Inferior parietal cortex (tissue), 1 donor: ENCODE measurements at regions not wholly inside any gene's neighbourhood (a gene's known extent, or its start where the extent isn't known, plus 50 kb on each side); places are given as distances from the start of the nearest gene placed in this dataset.

Source experiments
- DNase-seq: peaks from one replicate; pipeline ENCODE4 v3.0.0-alpha.2; 2016; ENCODE audit errors: extremely low spot score

DNA sequence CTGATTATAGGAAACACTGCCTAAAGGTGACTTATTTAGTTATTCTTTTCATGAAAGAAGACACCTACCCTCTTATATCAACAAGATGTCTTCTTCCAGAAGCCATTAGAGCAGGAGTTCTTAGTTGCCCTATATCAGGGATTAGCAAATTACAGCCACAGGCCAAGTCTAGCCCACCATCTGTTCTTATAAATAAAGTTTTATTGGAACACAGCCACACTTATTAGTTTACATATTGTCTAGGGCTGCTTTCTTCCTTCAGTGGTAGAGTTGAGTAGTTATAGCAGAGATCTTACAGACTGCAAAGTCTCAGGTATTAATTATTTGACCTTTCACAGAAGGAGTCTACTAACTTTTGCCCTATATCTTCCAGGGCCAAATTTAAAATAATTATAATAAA is 157.2 kb upstream of the NOCT start:
- DNase-seq = no peak

DNA sequence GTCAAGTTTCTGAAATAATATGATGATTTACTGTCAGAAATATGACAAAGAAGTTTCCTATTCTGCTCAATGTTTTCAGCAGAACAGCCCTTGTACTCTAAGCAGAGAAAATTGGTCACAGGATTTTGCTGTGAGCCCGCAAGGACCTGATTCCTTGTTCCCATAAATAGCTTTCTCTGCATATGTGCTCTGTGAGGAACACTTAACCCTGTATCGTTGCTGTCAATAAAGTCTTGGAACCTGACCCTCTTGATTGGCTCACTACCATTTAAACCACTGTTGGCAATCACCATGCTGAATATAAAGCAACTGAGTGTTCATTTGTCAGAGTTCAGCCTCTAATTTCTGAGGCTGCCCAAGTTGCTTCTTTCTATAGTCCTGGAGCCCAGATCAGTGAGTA is 158.2 kb upstream of the NOCT start:
- no peak for DNase-seq

DNA sequence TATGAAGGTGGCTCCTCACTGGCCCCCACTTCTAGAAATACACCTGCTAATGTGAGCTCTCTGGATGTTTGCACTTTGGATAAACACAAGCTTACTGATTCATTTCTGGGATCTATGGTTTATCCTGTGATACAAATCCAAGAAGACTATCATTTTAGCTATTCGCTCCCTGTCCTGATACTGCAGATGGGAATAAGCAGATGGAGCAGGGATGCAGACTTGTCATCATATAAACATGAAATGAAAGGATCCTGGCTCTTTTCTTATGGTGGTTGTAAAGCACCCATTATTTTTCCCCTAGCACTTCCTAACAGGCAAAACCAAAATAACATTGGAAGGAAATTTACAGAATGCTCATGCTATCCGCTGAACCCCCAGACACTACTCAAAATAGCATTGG is 162.9 kb upstream of the NOCT start:
- no peak for DNase-seq

DNA sequence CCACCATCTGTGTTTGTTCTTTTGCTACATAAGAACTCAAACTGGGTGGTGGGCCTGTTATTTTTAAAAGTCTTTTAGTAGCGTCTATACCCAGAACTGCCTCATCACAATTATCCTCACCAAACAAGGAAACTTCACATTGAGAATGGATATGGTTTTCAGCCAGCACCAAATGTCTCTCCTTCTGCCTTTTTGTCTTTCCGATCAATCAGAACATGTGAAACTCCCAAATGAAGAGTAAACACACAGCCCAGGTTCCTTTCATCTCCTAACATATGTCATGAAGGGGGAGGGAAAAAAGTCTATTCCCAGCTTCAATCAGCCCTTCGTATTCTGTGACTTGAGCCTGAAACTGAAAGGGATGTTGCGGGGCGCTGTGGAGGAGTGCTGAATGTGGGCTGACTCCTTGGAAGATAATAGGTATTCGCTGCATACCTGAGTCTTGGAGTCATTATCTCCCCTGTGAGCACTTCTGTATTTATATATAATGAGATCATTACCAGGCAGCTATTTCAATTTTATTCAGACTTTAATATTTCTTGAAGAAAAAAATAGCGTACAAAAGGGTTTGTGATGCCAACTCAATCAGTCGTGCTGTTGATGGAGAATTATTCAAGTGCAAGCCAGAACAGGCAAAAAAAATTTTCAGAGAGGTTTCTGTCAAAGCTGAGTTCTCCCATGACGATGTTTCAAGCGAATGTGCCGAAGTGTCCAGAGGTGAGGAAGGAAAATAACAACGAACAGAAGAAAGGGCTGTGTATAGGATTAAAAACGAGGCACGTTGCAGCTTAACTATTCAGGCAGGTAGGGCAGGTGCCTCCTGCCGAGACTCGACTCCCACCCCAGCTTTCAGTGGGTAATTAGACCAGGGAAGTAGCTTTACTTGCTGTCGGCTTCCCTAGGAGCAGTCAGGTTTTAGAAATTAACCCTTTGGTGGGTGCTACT is 163.9 kb upstream of the NOCT start:
- no peak for DNase-seq

DNA sequence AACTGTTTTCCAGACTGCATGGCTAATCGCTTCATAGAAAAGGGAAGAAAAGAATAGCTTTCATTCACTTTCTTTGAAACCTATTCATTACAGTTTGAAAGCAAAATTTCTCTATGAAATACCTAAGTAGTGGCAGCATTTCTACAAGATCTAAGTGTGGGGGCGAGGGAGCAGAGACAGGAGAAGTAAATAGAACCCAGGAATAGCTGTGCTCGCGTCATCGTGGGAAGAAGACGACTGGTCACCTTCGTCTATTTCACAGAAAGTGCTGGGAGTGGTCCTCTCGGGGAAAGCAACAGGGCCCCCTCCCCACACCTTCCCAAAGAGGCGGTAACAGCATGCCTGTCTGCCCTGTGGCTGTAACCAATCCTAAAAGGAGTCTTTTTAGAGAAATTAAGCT is 169.9 kb upstream of the NOCT start:
- DNase-seq = no peak

DNA sequence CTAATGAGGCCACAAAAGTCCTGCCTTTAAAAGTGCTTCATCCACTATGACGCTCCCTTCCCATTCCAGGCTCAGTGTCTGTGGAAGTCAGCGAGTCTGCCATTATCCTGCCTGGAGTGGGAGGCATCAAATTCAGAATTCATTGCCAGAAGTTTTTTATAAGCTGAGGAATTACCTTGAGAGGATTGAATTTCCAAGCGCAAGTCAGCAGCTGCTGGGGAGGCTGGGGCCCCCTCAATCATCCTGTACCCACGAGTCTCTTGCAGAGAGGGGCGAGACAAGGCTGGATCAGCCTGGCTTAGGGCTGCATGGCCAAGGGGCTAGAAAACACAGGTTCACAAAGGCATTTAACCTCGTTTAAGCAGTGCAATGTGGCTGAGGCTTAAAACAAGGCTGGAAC is 170.5 kb upstream of the NOCT start:
- DNase-seq = no peak

DNA sequence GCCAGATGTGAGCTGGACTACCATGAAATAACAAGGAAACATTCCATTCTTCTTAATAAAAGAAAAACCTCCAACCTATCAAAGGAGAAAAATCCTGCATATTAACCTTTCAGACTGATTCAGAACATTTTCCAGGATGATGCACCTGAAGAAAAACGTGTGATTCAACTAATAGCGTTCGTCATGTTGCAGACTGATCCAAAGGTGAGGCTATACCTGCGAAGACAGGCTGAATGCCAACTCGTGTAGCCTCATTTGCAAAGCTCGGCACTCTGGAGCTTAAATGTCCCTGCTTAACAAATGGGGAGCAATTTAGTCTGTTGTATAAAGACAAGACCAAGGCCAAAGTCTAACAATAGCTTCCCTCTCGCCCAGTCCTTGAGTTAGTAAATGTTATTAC is 172.0 kb upstream of the NOCT start:
- DNase-seq = no peak

DNA sequence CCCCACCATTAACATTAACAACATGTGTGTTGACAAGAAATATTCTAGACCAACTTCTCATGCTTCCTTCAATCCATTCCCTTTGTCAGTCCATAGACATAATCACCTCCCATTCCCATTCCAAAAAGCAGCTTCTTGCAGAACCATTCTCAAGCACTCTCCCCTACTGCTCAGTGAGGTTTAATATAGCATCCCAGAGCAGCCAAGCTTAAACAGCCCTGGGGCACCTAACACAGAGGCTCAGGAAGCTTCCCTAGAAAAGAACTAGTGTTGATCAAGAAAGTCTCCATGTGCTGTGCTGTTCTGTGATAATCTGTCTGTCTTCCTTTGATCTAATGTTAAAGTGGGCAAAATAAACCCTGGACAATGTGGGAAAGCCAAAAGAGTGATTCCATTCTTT is 174.2 kb upstream of the NOCT start:
- DNase-seq = no peak

DNA sequence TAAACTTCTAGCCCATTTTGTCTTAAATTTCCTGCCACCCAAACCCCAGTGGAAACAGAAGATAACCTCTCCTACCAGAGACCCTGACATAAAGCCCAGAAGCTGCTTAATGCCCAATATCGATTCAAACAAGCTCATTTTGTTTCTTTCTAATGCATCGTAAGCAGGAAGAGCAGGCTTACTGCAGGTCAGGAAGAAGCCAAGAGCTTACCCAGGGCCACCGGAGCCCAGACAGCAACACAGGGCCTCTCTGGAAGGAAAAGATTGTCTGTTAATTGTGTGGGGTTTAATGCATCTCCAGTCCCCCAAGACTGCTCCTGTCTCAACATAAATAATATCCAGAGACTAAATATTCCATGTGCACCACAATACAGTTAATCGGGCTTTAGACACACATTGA is 177.3 kb upstream of the NOCT start:
- no peak for DNase-seq

DNA sequence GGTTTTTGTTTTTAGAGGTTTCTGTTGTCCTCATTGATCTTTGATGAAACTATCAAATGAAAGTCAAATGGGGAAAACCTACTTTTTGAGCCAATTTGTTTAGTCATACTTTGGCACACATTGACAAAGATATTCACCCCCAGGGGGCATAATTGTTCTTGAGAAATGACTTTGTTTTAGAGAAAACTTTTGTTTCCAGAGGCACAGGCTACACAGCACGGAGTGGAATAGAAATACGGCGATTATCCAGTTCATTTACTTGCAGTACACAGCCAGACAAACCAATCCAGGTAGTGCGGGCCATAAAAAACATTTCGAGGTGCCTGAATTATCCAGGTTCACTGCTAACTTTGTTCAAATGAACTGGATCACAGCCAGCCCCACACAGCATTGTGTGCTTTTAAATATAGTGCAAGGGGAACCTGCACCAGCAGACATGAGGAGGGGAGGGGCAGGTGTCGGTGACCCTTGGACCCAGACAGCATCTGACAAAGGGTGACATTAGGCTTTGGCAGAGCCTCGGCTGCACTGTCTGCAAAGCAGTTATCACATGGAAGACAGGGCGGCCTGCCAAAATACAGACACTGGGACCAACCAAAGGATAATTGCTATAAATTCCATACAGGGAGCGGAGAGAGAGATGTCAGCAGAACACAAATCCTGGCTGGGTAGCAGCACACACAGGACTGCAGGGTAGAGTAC is 179.6 kb upstream of the NOCT start:
- no peak for DNase-seq

DNA sequence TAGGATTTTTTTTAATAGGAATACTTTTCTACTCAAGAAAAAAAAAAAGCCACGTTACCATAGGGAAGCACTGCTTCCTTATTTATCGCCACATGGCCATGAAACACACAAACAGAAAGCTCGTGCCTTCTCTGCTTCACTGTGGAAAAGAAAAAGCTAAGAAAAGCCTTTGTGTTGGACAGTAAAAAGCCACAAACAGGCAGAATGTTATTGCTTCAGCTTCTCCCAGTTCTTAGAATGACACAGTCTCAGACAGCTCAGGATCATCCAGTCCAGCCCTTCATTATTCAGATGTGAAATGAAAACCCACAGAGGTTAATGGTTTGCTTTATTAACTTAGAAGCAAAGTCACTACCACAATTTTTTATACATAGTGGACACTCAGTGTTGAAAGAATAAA is 181.6 kb upstream of the NOCT start:
- no peak for DNase-seq

DNA sequence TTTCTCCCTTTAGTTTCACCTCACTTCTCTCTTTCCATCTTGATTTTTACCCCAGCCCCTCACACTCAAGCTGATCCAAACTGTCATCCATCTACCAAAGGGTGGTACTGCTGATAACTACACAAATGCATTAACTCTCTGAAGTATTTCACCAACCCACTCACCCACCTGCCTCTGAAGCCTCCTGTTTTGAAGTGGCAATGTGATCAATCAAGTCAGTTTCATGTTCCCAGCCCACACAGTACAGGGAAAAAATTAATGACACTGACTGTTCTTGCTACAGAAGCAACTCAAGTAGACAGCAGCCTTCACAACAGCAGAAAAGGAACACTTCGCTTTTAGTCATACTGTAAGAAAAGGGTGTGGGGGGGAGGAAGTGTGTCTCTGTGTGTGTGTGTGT is 183.0 kb upstream of the NOCT start:
- DNase-seq = no peak

DNA sequence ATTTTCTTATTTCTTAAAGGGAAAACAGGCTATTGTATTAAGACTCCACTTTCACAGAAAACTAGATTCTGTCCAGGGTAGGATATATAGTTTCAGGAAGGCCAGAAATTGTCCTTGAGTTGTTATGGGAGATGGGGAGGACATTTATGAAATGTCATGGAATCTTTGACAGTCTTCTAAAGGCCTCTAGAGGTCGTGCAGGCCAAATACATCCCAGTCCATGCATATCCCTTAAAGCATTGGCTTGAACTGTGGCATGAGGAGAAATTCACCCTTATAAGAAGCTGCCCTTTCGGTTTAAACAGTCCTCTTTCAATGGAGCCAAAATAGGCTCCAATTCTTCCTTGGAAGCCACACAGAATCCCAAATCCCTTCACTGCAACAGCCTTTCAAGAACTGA is 183.6 kb upstream of the NOCT start:
- DNase-seq = no peak

DNA sequence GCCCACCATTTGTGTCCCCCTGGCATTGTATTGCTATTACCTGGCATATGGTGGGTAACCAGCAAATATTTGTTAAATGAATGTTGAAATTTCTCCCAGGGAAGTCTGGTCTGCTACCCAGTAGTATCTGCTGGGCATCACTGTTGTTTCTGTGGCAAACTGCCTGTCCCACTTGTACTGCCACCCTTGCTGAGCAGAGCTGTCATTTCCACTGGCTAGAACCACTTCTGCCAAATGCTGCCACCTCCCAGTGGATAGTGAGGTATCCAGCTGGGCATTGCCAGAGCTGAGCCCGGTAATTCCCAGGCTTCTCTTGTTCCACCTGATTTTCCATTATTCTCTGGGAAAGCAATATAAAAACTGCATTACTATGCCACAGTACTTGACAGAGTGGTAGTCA is 186.7 kb upstream of the NOCT start:
- DNase-seq = no peak

DNA sequence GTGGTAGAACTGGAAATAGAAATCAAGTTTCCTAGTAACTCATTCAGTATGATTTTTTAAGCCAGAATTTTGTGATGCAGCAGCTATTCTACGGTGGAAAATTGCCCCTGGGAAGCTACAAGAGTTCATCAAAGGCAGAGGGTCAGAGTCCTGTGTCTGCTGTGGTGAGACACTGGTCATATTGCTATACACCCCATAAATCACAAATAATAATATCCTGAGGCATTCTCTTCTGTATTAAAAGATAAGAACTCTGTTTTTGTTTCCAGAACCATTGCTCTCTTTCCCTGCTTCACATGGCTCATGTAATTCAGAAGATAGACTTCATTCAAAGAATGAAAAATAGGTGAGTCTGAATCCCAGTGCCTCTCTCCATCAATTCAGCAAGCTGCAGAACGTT is 188.8 kb upstream of the NOCT start:
- no peak for DNase-seq

DNA sequence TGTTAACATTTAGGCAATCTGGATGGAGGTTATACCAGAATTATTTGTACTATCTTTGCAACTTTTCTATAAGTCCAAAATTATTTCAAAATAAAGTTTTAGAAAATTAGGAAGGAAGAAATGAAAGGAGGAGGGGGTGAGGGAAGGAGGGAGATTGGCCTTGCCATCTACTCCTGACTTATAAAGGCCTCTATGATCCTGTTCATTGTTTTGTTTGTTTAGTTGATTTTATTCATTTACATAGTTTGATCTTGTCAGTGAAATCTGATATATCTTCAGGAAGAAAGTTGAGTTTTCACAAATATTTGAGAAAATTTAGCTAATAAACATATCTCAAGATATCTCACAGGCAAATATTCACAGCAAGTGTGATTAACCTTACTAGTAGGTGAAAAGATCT is 189.3 kb upstream of the NOCT start:
- DNase-seq = no peak

DNA sequence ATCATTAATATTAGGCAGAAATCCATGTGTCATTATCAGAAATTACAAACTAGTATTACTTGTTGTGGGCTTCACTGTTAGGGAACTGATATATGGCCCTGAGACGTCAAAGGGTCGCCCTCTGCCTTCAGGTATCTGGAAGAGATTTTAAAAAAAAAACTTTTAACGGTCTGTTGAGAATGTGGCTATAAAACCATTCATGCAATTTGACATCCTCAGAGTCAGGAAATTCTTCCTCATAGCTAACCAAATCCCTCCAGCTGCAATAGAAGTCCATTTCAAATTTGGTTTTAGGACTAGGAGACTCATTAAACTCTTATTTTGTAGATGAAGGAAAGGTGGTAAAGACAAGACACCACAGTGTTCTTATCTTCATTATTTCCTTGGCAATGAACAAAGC is 194.2 kb upstream of the NOCT start:
- no peak for DNase-seq

DNA sequence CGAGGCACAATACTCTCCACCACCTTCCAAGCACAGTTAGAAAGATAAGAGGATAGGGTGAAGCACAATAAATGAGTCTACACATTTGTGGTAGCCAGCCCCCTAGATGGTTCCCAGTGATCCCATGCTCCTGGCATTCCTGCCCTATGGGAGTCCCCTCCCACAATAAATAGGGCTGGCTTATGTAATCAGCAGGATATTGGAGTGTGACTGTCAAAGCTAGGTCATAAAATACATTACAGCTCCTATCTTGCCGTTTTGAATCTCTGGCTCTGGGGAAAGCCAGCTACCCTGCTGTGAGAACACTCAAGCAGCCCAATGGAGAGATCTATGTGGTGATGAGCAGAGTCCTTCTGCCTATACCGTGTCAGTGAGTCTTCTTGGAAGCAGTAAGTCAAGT is 198.7 kb upstream of the NOCT start:
- no peak for DNase-seq

DNA sequence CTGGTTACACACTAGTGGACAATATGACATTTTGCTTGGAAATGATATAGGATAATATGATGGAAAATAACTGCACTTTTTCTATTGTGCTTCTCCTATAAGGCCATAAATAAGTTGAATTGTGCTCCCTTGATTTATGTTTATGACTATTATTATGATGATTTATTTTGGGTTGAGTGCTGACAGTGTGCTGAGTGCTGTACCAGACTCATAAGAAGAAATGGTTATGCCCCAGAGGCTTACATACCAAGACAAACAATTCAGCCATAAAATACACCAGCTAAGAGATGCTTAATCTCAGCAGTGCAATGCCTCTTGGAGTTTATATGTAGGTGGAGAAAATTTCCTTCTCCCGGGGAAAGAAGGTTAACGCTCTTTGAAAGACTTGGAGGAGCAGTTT is 199.8 kb upstream of the NOCT start:
- DNase-seq = no peak

DNA sequence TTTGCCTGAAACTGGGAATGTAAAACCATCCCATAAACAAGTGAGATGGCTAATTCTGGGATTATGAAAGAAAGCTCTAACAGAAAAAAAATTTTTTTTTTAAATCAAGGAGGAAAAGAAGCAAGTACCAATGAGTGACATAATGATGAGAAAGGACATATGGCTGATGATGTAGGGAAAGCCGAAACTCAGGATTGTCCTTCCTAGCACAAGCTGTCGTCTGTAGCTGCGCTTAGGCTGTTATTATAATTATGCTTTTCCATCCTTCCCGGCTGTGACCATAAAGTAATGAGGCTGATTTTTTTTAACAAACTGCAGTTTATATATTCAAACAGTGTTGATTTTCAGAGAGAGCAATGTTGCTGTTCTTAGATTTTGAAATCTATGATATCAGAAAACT is 209.8 kb upstream of the NOCT start:
- DNase-seq = no peak

DNA sequence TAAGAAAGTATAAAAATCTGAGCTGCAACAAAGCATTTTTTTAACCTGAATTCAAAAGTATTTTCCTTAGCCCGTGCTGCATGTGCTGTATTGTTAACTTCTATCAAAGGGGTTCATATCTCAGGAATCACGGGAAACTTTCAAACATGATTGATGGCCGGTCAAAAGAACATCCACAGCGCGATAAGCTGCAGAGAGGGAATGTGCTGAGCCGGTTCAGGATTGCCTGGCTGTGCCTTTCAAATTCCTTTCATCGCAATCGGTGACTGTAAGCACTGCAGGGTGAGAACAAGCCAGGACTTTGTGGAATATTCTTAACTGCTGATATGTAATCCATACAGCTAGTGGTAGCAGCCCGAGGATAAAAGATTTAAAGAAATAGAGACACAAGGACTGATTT is 210.9 kb upstream of the NOCT start:
- no peak for DNase-seq

DNA sequence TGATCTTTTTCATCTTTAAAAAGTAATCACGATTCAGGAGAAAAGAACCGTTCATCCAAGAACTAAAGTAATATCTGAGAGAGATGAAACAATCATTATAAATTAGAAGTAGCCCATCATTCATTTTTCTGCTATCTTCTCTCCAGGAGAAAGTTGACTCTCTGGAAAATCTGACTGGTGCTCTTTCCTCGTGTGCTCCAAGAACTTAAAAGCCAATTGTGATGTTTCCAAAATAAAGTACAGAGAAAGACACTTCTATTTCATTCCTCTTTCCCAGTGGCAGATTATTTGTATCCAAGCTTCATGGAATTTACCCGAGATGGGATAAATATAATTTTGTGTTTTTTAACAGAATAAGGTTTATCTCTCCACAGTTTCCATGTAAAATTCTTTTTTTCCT is 212.5 kb upstream of the NOCT start:
- no peak for DNase-seq

DNA sequence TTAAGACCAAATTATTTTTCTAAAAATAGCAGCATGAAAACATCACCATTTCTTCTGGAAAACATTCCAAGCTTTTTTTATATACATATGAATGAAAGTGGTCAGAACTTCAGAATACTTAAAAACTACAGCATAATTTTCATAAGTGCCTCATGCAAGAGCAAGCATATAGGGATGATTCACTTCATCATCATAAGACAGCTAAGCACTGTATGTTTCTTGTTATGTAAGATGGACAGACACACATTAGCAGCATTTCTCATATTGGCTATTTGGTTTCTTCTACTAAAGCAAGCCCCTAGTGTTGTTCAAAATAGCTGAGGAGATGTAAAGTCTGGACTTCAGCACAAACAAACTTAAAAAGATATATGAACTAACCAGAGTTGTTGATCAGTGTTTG is 213.1 kb upstream of the NOCT start:
- no peak for DNase-seq
